Mesendoderm (in vitro differentiated cells): ENCODE measurements at regions not wholly inside any gene's neighbourhood (a gene's known extent, or its start where the extent isn't known, plus 50 kb on each side); places are given as distances from the start of the nearest gene placed in this dataset.

ENCODE experiments used
- DNase-seq: peaks from one replicate; pipeline ENCODE4 v3.0.0; 2013
- H2AK5ac ChIP-seq: 2 replicates; pipeline ENCODE4 v1.6.1; 2013; ENCODE audit warnings: low read length, inconsistent platforms
- H2BK120ac ChIP-seq: 2 replicates; pipeline ENCODE4 v1.6.1; 2013; ENCODE audit warnings: low read depth, mild to moderate bottlenecking, low read length, moderate library complexity, mixed read lengths
- H2BK15ac ChIP-seq: replicated peaks from 2 replicates; pipeline ENCODE4 v1.6.1; 2013; ENCODE audit warnings: low read depth, mild to moderate bottlenecking, moderate library complexity
- H2BK5ac ChIP-seq: 2 replicates; pipeline ENCODE4 v1.6.1; 2013; ENCODE audit warnings: low read length, inconsistent platforms
- H3K18ac ChIP-seq: 2 replicates; pipeline ENCODE4 v1.6.1; 2013; ENCODE audit warnings: mild to moderate bottlenecking, low read length, mixed read lengths
- H3K23ac ChIP-seq: one replicate; pipeline ENCODE4 v1.6.1; 2013; ENCODE audit warnings: low read length
- H3K27ac ChIP-seq: 2 replicates; pipeline ENCODE4 v1.5.1; 2013; ENCODE audit warnings: low read depth, mild to moderate bottlenecking, inconsistent platforms, low read length, moderate library complexity
- H3K27me3 ChIP-seq: 2 replicates; pipeline ENCODE4 v1.6.1; 2013; ENCODE audit warnings: low read length, control low read depth, mild to moderate bottlenecking, inconsistent platforms; ENCODE audit not compliant: insufficient read depth, poor library complexity
- H3K36me3 ChIP-seq: 2 replicates; pipeline ENCODE4 v1.6.1; 2013; ENCODE audit warnings: low read length, inconsistent platforms; ENCODE audit not compliant: control insufficient read depth, insufficient read depth
- H3K4ac ChIP-seq: one replicate; pipeline ENCODE4 v1.6.1; 2013; ENCODE audit warnings: low read depth, mild to moderate bottlenecking, low read length, moderate library complexity
- H3K4me1 ChIP-seq: 2 replicates; pipeline ENCODE4 v1.6.1; 2013; ENCODE audit warnings: low read depth, low read length, inconsistent platforms; ENCODE audit not compliant: control insufficient read depth
- H3K4me2 ChIP-seq: 2 replicates; pipeline ENCODE4 v1.6.1; 2013; ENCODE audit warnings: low read length
- H3K4me3 ChIP-seq: 2 replicates; pipeline ENCODE4 v1.5.1; 2013; ENCODE audit warnings: mild to moderate bottlenecking, low read length
- H3K56ac ChIP-seq: one replicate; pipeline ENCODE4 v1.6.1; 2013; ENCODE audit warnings: low read length
- H3K79me1 ChIP-seq: 2 replicates; pipeline ENCODE4 v1.6.1; 2013; ENCODE audit warnings: low read length, inconsistent platforms
- H3K79me2 ChIP-seq: 2 replicates; pipeline ENCODE4 v1.6.1; 2013; ENCODE audit warnings: mild to moderate bottlenecking, low read length; ENCODE audit not compliant: control insufficient read depth, insufficient read depth
- H3K9ac ChIP-seq: 2 replicates; pipeline ENCODE4 v1.6.1; 2013; ENCODE audit warnings: low read length, inconsistent platforms
- H4K5ac ChIP-seq: one replicate; pipeline ENCODE4 v1.6.1; 2013; ENCODE audit warnings: low read length
- H4K8ac ChIP-seq: one replicate; pipeline ENCODE4 v1.6.1; 2013; ENCODE audit warnings: low read depth, mild to moderate bottlenecking, control low read depth, low read length, moderate library complexity
- WGBS: extraction: QIAGEN DNeasy Blood & Tissue Kit; methylation state at CpG from one replicate; pipeline ENCODE4 v1.1.7; 2013; ENCODE audit warnings: low lambda C conversion rate, missing lambda C conversion rate; ENCODE audit not compliant: insufficient coverage; ENCODE audit errors: extremely low coverage; 5-methylcytosine and 5-hydroxymethylcytosine counted together

GRCh38 chr12:115433014-115433634, 749.1 kb upstream of the TBX3 start:
- H3K79me1 ChIP-seq: no peaks in the 10 kb centered on the region
- no peaks in the 10 kb centered on the region for H3K79me2 ChIP-seq
- H4K5ac ChIP-seq: no peak overlapping the region
- DNase-seq: peak; percentile 69
- no peak overlapping the region for H3K18ac ChIP-seq
- no peak overlapping the region for H3K23ac ChIP-seq
- H4K8ac ChIP-seq: no peak overlapping the region
- H2BK120ac ChIP-seq: no peak overlapping the region
- no peaks in the 10 kb centered on the region for H3K27me3 ChIP-seq
- no peak overlapping the region for H3K56ac ChIP-seq
- no peak overlapping the region for H3K4ac ChIP-seq
- no peaks in the 10 kb centered on the region for H3K4me1 ChIP-seq
- no peak overlapping the region for H3K4me2 ChIP-seq
- H3K9ac ChIP-seq: no peak overlapping the region
- H2AK5ac ChIP-seq: no peak overlapping the region
- no CpG with 5 or more reads among the region's 9 CpGs for WGBS
- H3K27ac ChIP-seq: no peak overlapping the region
- no peak overlapping the region for H2BK15ac ChIP-seq
- H2BK5ac ChIP-seq: no peak overlapping the region
- no peak overlapping the region for H3K4me3 ChIP-seq
- H3K36me3 ChIP-seq: no peaks in the 10 kb centered on the region

- WGBS: no CpG with 5 or more reads among the region's 1 CpG
These were observed 746.7 kb upstream of the TBX3 start for GRCh38 chr12:115430636-115431035.

GRCh38 chr12:115426732-115427131, 742.8 kb upstream of the TBX3 start:
- Histone ChIP-seq H3K4me1 (peaks cover 3% of the 10 kb centered on the region), H3K27ac (no peak overlapping the region), H3K27me3 (no peaks in the 10 kb centered on the region), H2AK5ac (no peak overlapping the region), H3K9ac (no peak overlapping the region), H3K36me3 (no peaks in the 10 kb centered on the region), H4K5ac (no peak overlapping the region), H3K18ac (no peak overlapping the region), H3K79me2 (no peaks in the 10 kb centered on the region), H3K23ac (no peak overlapping the region), H2BK5ac (no peak overlapping the region), H3K56ac (no peak overlapping the region), H2BK15ac (no peak overlapping the region), H3K4me3 (no peak overlapping the region), H3K4me2 (no peak overlapping the region), H4K8ac (no peak overlapping the region), H3K4ac (no peak overlapping the region), H3K79me1 (no peaks in the 10 kb centered on the region), H2BK120ac (no peak overlapping the region)
- no peak for DNase-seq

More at GRCh38 chr12:115430636-115431035, 746.7 kb upstream of the TBX3 start:
- H4K8ac ChIP-seq: no peak overlapping the region
- no peak overlapping the region for H2BK5ac ChIP-seq
- H3K56ac ChIP-seq: no peak overlapping the region
- H3K9ac ChIP-seq: no peak overlapping the region
- no peak overlapping the region for H2BK15ac ChIP-seq
- no peaks in the 10 kb centered on the region for H3K79me1 ChIP-seq
- no peak overlapping the region for H3K23ac ChIP-seq
- no peak overlapping the region for H2AK5ac ChIP-seq
- no peaks in the 10 kb centered on the region for H3K36me3 ChIP-seq
- H3K79me2 ChIP-seq: no peaks in the 10 kb centered on the region
- H3K18ac ChIP-seq: no peak overlapping the region
- no peak overlapping the region for H3K4me2 ChIP-seq
- no peaks in the 10 kb centered on the region for H3K27me3 ChIP-seq
- no peak for DNase-seq
- no peak overlapping the region for H4K5ac ChIP-seq
- H3K4ac ChIP-seq: no peak overlapping the region
- no peaks in the 10 kb centered on the region for H3K4me1 ChIP-seq
- no peak overlapping the region for H2BK120ac ChIP-seq
- H3K4me3 ChIP-seq: no peak overlapping the region
- no peak overlapping the region for H3K27ac ChIP-seq

- Histone ChIP-seq H3K27ac (no peak overlapping the region), H3K4ac (no peak overlapping the region), H2BK5ac (no peak overlapping the region), H3K4me1 (peaks cover 3% of the 10 kb centered on the region), H3K56ac (no peak overlapping the region), H3K9ac (no peak overlapping the region), H3K4me3 (no peak overlapping the region), H2BK15ac (no peak overlapping the region), H3K36me3 (no peaks in the 10 kb centered on the region), H3K4me2 (no peak overlapping the region), H3K18ac (no peak overlapping the region), H4K8ac (no peak overlapping the region), H2BK120ac (no peak overlapping the region), H2AK5ac (no peak overlapping the region), H4K5ac (no peak overlapping the region), H3K79me2 (no peaks in the 10 kb centered on the region), H3K23ac (no peak overlapping the region), H3K79me1 (no peaks in the 10 kb centered on the region), H3K27me3 (no peaks in the 10 kb centered on the region)
- no CpG with 5 or more reads among the region's 1 CpG for WGBS
- no peak for DNase-seq
These were observed 740.0 kb upstream of the TBX3 start for GRCh38 chr12:115424003-115424402.

GRCh38 chr12:115423546-115423987, 739.6 kb upstream of the TBX3 start:
- Histone ChIP-seq H3K18ac (no peak overlapping the region), H2AK5ac (no peak overlapping the region), H3K36me3 (no peaks in the 10 kb centered on the region), H3K4me3 (no peak overlapping the region), H3K79me1 (no peaks in the 10 kb centered on the region), H3K27ac (no peak overlapping the region), H3K79me2 (no peaks in the 10 kb centered on the region), H3K4me2 (no peak overlapping the region), H2BK120ac (peak overlapping the region; percentile 51), H3K4ac (peak overlapping the region; percentile 71), H2BK15ac (no peak overlapping the region), H3K4me1 (peaks cover 3% of the 10 kb centered on the region), H3K56ac (no peak overlapping the region), H4K8ac (no peak overlapping the region), H3K23ac (no peak overlapping the region), H3K9ac (no peak overlapping the region), H4K5ac (no peak overlapping the region), H3K27me3 (no peaks in the 10 kb centered on the region), H2BK5ac (no peak overlapping the region)
- DNase-seq: no peak
- no CpG with 5 or more reads among the region's 5 CpGs for WGBS

GRCh38 chr12:115422845-115423545, 739.0 kb upstream of the TBX3 start:
- Histone ChIP-seq H3K27me3 (no peaks in the 10 kb centered on the region), H4K5ac (no peak overlapping the region), H3K4me1 (peaks cover 3% of the 10 kb centered on the region), H3K4me3 (no peak overlapping the region), H3K18ac (no peak overlapping the region), H3K27ac (no peak overlapping the region), H3K23ac (no peak overlapping the region), H4K8ac (no peak overlapping the region), H3K56ac (no peak overlapping the region), H2BK5ac (no peak overlapping the region), H3K4me2 (no peak overlapping the region), H2AK5ac (no peak overlapping the region), H3K36me3 (no peaks in the 10 kb centered on the region), H3K79me2 (no peaks in the 10 kb centered on the region), H2BK15ac (no peak overlapping the region), H2BK120ac (peak overlapping the region; percentile 51), H3K9ac (no peak overlapping the region), H3K4ac (peak overlapping the region; percentile 71), H3K79me1 (no peaks in the 10 kb centered on the region)
- no peak for DNase-seq
